Cardiac fibroblast (primary cell): ENCODE measurements at regions not wholly inside any gene's neighbourhood (a gene's known extent, or its start where the extent isn't known, plus 50 kb on each side); places are given as distances from the start of the nearest gene placed in this dataset.
A peak's percentile ranks its signal among the peaks of the same experiment; 100 is the strongest.

ENCODE experiments used
- DNase-seq, 2 donors: peaks; one replicate each; pipeline versions ENCODE4 v3.0.0 to v3.0.0-alpha.2; 2010; ENCODE audit warnings: low read depth in 2 of 2
- H3K4me3 ChIP-seq, 2 donors: replicated peaks in 1 of 2; 1 replicate in 1 of 2; 2 replicates in 1 of 2; pipeline ENCODE4 v1.5.1; 2011; ENCODE audit warnings: low read depth in 2 of 2, low read length in 2 of 2, mild to moderate bottlenecking in 2 of 2, moderate library complexity in 1 of 2
- TF ChIP-seq, protein P1 (sequence below): IDR thresholded peaks from one replicate; pipeline ENCODE4 v1.5.1; 2011; ENCODE audit warnings: low read depth, mild to moderate bottlenecking, low read length, inconsistent platforms

DNA sequence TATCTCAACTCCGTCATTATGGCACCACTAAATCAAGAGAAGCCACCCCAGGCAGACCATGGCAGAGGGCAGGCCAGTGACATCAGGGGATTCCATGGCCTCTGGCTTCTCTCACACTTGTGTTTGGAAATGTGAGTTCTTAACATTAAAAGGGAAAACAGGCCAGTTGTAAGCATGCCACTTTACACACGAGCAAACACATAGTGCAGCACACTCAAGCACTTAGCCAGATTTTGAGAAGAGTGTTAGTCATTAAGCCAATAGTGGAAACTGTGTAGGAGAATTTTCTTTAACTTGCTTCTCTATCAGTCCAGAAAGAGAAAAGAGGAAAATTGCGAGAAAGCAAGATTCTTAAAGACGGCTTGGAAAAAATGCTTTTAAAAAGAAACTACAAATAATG is 401.5 kb downstream of the TDRD3 start:
- TF ChIP-seq, protein P1, sequence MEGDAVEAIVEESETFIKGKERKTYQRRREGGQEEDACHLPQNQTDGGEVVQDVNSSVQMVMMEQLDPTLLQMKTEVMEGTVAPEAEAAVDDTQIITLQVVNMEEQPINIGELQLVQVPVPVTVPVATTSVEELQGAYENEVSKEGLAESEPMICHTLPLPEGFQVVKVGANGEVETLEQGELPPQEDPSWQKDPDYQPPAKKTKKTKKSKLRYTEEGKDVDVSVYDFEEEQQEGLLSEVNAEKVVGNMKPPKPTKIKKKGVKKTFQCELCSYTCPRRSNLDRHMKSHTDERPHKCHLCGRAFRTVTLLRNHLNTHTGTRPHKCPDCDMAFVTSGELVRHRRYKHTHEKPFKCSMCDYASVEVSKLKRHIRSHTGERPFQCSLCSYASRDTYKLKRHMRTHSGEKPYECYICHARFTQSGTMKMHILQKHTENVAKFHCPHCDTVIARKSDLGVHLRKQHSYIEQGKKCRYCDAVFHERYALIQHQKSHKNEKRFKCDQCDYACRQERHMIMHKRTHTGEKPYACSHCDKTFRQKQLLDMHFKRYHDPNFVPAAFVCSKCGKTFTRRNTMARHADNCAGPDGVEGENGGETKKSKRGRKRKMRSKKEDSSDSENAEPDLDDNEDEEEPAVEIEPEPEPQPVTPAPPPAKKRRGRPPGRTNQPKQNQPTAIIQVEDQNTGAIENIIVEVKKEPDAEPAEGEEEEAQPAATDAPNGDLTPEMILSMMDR, result no peak
- no peak for DNase-seq
- no peak overlapping the region for H3K4me3 ChIP-seq

DNA sequence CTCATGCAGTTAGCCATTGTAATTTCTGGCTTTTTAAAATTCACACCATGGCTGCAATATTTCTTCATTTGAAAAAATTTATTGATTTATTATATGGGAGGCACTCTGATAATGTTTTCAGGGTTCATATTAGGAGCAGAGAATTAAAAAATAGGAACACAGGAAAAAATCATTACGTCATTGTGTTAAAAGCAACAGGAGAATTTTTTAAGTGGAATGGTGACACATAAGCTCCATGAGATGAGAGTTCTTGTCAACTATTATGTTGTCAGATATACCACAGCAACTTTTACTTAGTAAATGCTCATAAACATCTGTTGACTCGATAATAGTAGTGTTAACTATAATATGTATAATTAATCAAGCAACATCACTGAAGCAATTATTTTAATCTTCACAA is 400.1 kb downstream of the TDRD3 start:
- H3K4me3 ChIP-seq, result no peak overlapping the region
- TF ChIP-seq, protein P1, result no peak
- no peak for DNase-seq

DNA sequence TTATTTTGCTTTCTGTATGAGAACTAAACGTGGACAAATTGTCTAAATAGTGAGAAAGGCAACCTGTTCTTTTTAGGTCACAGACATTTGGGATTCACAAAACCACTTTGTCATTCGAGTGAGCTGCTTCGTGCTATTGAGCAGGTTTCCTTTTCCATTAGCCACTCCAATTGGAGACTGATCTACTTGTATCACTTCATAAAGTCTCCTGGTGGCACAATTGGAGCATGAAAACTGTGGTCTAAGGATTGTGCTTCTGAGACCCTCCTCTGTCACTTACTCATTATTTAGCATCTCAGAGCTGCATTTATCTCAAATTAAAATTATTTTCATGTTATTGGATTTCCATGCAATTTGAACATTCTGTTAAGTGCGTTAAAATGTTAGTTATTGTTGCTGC is 397.7 kb downstream of the TDRD3 start:
- no peak overlapping the region for H3K4me3 ChIP-seq
- DNase-seq, result no peak
- TF ChIP-seq, protein P1, result no peak

DNA sequence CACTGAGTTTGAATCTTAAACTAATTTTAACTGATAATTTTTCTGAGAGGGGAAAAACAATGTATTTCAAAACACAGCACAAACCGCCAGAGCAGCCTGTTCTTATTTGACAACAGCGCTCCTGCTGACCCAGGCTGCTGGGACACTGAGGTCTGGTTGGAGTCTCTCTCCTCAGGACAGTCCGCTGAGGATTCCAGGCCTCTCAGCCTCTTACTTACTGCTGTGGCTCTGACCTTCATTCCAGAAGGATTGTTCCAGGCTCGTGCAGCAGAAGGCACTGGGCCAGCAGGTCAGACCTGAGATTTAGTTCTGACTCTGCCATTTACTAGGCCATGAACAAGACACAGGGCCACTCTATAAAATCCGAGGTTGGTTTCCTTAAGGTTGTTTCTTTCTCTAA is 393.6 kb downstream of the TDRD3 start:
- H3K4me3 ChIP-seq, result no peak overlapping the region
- no peak for DNase-seq
- TF ChIP-seq, protein P1, result no peak

DNA sequence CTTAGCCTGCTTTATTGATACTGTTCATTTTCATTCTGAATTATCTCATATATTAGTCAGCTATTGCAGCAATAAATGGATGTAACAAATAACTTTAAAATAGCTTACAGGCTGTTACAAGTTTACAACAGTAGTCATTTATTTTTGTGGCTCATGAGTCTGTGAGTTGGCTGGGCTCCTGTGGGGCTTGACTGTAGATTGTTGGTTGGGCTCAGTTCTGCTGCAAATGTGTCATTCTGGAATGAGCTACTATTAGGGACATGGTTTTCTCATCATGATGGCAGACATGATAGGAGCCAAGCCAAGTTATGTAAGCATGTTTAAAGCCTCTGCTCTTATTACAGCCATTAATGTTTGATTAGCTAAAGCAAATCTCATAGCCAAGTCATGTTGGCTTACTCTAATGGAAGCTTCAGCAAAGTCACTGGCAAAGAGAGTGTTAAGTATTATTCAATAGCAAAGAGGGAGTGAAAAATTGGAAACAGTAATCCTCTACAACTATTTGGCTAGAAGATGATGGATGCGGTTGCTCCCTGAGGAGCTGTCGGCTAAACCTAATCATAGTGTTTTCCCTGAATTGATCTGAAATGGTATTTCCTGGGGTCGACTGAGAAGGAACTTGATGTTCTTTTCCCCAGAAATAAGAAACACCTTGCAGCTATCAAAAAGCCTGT is 391.3 kb downstream of the TDRD3 start:
- TF ChIP-seq, protein P1, result no peak
- peak; percentile 13 to 61 for DNase-seq
- no peak overlapping the region for H3K4me3 ChIP-seq

DNA sequence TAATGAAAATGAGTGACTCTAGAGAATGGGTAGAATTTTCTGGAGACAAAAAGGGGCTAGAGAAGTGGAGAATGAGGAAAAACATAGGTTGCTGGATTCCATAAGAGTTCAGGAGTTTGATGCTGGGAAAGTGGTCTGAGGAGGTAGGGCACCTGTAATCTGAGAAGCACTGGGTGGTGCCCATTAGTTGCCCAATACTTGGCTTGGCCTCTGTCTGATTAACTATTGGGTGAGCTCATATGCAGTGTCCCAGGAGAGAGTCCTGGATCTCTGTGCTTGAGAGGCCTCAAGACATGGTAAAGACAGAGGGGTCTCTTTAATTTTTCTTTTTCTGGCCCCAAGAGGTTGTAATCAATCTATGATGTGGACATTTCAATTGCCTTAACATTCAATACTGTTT is 390.1 kb downstream of the TDRD3 start:
- H3K4me3 ChIP-seq, result no peak overlapping the region
- DNase-seq, result peak in 1 of 2 donors; percentile 9
- TF ChIP-seq, protein P1, result no peak

DNA sequence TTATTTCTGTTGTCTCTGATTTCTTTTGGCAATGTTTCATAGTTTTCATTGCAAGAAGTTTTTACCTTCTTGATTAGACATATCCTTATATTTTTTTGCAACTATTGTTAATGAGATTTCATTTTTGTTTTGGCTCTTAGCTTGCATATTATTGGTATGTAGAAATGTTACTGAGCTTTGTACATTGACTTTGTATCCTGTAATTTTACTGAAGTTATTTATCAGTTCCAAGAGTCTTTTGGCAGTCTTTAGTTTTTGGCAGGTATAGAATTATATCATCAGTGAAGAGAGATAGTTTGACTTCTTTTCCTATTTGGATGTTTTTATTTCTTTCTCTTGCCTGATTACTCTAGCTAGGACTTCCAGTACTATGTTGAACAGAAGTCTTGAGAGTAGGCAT is 375.7 kb downstream of the TDRD3 start:
- no peak overlapping the region for H3K4me3 ChIP-seq
- TF ChIP-seq, protein P1, result no peak
- no peak for DNase-seq
